ENCODE measurements at regions not wholly inside any gene's neighbourhood (a gene's known extent, or its start where the extent isn't known, plus 50 kb on each side); places are given as distances from the start of the nearest gene placed in this dataset.
"Not testable (repeated sequence)": the region's sequence is repeated elsewhere in the genome, so short reads cannot be mapped to it uniquely, and the experiment has no call there.

DNA sequence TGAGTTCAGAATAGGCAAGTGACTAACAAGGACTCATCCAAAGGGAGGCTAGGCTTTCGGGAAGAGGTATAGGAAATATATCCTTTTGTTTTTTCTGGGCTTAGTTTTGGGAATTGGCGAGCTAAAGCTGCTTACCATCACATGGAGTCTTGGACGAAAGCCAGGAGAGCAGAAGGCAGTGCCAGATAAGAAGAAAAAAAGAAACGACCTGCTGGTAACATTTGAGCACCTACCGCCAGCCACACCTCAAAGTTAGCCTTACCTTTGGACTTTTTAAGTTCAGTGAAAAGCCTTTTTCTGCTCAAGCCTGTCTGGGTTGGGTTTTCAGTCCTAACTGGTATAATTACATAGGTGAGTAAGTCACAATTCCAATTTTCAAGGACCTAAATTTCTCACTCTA lies 85.1 kb upstream of the LCORL start:
- no peak for DNase-seq

GRCh38 chr4:18105030-18106011 lies 83.8 kb upstream of the LCORL start:
- DNase-seq = no peak

DNA sequence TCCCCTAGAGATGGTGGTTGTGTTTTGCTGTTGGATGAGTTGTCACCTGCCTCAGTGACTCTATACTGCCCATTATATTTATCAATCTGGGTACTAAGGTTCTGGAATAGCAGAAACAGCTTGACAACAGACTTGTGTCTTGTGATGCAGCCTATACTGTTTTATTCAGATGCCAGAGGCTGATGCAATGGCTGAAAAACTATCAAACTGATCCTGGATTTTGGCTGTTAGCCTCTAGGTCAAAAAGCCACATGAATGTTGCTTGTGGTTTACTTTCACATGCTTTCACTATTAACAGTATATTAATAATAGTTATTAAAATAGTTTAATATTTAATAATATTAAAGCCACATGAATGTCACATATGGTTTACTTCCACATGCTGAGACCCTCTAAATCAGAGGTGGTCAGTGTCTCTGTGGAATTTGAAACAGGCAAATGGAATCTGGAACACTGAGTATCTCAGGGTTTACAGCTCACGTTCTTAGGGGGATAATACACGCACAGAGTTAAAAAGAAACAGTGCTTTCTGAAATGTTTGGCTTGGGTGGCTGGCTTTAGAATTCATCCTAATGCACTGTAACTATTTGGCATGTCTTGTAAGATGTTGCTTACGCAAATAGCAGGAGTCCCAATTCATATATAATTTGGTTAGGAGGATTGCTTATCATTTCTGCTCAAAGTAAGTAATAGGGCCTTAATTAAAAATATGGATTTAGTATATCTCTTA lies 82.5 kb upstream of the LCORL start:
- DNase-seq = no peak

DNA sequence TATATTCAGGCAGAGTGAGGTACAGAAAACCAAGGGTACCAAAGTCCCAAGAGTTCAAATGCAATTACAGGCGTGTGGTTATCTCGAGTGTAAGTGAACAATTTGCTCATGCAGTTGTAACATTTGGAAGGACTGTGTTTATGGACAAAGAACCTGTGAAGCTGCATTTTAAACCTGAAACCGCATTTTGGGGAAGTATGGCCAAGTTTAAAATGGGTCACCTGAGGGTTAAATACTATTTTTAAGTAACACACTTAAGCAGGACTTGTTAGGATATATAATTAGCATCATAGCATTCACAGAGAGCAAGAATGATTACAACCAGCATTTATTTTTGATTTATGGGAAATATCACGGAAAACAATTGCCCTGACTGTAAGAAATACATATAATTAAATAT lies 79.1 kb upstream of the LCORL start:
- DNase-seq = no peak

- not testable (repeated sequence) for DNase-seq
Observed at GRCh38 chr4:18090447-18090846, 68.9 kb upstream of the LCORL start.

DNA sequence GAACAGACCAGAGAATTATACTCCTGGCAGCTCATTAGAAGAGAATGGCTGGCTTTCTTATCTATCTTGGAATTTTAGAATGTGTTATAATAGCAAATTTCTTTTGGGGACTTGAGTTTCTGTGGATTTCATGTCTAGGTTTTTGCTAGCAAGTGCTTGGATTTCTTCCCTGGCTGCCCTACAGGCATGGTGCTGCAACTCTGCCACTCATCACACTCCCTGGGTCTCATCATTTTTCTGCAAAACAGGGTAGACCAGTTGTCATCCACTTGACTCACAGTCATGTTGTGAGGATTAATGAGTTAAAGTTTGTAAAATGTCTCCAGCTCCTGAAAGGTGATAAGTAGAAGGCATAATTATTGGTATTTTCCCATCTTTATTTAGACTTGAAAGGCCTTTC lies 60.7 kb upstream of the LCORL start:
- DNase-seq = no peak

- DNase-seq = no peak
Observed at GRCh38 chr4:18081708-18082107, 60.2 kb upstream of the LCORL start.

GRCh38 chr4:18077808-18078207 lies 56.3 kb upstream of the LCORL start:
- DNase-seq = no peak

GRCh38 chr4:18075823-18076433 lies 54.4 kb upstream of the LCORL start:
- DNase-seq = no peak

DNA sequence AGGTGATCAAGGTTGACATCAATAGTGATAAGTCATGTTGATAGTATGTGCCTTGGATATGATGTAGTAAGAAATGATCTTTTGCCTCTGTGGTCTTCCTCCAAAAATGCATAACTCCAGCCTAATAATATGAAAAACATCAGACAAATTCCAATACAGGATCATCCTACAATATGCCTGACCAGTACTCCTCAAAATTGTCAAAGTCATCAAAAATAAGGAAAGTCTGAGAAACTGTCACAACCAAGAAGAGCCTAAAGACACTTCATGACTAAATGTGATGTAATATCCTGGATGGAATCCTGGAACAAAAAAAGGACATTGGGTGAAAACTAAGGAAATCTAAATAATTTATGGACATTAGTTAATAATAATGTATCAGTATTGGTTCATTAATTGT lies 50.3 kb upstream of the LCORL start:
- no peak for DNase-seq

Measured in activated gamma-delta T cell (primary cell).